ENCODE measurements at regions not wholly inside any gene's neighbourhood (a gene's known extent, or its start where the extent isn't known, plus 50 kb on each side); places are given as distances from the start of the nearest gene placed in this dataset.

DNA sequence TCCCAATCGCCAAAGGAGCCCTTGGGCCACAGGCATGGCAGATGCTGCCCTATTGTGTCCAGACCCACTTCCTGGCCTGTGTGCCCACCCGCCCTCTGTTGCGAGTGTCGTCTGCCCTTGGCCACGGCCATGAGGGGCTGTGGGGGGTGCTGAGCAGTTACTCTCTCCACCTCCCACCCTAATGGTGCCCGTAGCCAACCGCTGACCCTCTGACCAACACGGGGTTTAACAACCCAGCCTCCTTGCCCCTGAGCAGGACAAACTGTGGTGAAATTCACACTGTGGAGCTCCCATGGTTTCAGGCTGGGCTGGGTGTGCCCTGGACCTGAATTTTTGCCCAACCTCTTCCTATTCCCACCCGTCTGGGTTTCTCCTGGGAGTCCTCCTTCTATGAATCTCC lies 145.7 kb upstream of the HDAC4 start:
- Histone ChIP-seq H3K9ac (ENCODE audit: low read length) (no peak overlapping the region), H3K4me1 (ENCODE audit: insufficient read depth, low read length, severe bottlenecking) (no peaks in the 10 kb centered on the region), H4K20me1 (ENCODE audit: insufficient read depth, low read length) (no peaks in the 10 kb centered on the region), H3K36me3 (ENCODE audit: insufficient read depth, low read length) (no peaks in the 10 kb centered on the region), H3K79me2 (ENCODE audit: insufficient read depth, low read length) (no peaks in the 10 kb centered on the region), H3K4me2 (ENCODE audit: low read length) (no peak overlapping the region), H3K9me2 (ENCODE audit: low read depth, low read length) (no peaks in the 10 kb centered on the region), H3K27me3 (ENCODE audit: insufficient read depth, low read length) (no peaks in the 10 kb centered on the region; the same call in 1 of the 2 replicates), H3F3A (ENCODE audit: insufficient read depth, low read length) (no peaks in the 10 kb centered on the region), H3K27ac (ENCODE audit: low read depth, low read length, poor library complexity, severe bottlenecking) (no peak overlapping the region), H3K9me3 (ENCODE audit: low read length) (no peaks in the 10 kb centered on the region), H3K4me3 (ENCODE audit: low read depth, low read length, poor library complexity, severe bottlenecking) (no peak overlapping the region), H2AFZ (ENCODE audit: low read length) (no peak overlapping the region)
- TF ChIP-seq EZH2 (IDR thresholded peaks at IDR 0.05; ENCODE audit: borderline replicate concordance, low read length): no peak

DNA sequence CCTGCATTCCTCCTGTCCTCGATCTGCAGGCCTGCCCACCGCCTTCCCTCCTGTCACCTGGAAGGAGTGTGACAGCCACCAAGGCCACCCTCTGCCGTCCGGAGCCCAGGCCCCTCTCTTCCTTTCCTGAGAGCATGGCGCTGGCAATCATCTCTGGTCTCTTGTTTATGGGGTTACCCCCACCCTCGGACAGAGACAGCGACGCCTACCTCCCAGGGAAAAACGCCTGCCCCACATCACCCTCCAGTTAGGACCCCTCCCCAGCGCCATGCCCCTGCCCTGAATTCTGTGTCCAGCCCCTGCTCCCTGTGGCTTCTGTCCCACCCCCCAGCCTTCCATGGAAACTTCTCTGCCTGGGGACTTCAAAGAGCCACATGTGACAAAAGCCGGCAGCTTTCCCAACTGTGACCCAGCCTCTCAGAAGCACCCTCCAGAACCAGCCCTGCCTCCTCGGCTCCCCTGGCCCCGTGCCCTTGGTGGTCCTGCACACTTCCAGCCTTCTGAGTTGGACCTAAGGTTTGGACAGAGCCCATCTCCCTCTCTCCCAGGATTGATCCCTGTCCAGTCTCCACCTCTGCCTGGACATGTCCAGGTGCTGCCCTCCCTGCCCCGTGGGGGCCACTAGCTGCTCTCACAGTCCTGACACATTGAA lies 145.0 kb upstream of the HDAC4 start:
- Histone ChIP-seq H4K20me1 (ENCODE audit: insufficient read depth, low read length) (no peaks in the 10 kb centered on the region), H3K27me3 (ENCODE audit: insufficient read depth, low read length) (no peaks in the 10 kb centered on the region; the same call in 1 of the 2 replicates), H3F3A (ENCODE audit: insufficient read depth, low read length) (no peaks in the 10 kb centered on the region), H3K36me3 (ENCODE audit: insufficient read depth, low read length) (no peaks in the 10 kb centered on the region), H3K4me1 (ENCODE audit: insufficient read depth, low read length, severe bottlenecking) (no peaks in the 10 kb centered on the region), H3K9ac (ENCODE audit: low read length) (no peak overlapping the region), H3K9me2 (ENCODE audit: low read depth, low read length) (no peaks in the 10 kb centered on the region), H3K9me3 (ENCODE audit: low read length) (no peaks in the 10 kb centered on the region), H3K4me2 (ENCODE audit: low read length) (no peak overlapping the region), H3K79me2 (ENCODE audit: insufficient read depth, low read length) (no peaks in the 10 kb centered on the region), H2AFZ (ENCODE audit: low read length) (no peak overlapping the region), H3K27ac (ENCODE audit: low read depth, low read length, poor library complexity, severe bottlenecking) (no peak overlapping the region), H3K4me3 (ENCODE audit: low read depth, low read length, poor library complexity, severe bottlenecking) (no peak overlapping the region)
- TF ChIP-seq, protein P1, sequence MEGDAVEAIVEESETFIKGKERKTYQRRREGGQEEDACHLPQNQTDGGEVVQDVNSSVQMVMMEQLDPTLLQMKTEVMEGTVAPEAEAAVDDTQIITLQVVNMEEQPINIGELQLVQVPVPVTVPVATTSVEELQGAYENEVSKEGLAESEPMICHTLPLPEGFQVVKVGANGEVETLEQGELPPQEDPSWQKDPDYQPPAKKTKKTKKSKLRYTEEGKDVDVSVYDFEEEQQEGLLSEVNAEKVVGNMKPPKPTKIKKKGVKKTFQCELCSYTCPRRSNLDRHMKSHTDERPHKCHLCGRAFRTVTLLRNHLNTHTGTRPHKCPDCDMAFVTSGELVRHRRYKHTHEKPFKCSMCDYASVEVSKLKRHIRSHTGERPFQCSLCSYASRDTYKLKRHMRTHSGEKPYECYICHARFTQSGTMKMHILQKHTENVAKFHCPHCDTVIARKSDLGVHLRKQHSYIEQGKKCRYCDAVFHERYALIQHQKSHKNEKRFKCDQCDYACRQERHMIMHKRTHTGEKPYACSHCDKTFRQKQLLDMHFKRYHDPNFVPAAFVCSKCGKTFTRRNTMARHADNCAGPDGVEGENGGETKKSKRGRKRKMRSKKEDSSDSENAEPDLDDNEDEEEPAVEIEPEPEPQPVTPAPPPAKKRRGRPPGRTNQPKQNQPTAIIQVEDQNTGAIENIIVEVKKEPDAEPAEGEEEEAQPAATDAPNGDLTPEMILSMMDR (IDR thresholded peaks at IDR 0.05; ENCODE audit: low read length): no peak
- TF ChIP-seq EZH2 (IDR thresholded peaks at IDR 0.05; ENCODE audit: borderline replicate concordance, low read length): no peak

DNA sequence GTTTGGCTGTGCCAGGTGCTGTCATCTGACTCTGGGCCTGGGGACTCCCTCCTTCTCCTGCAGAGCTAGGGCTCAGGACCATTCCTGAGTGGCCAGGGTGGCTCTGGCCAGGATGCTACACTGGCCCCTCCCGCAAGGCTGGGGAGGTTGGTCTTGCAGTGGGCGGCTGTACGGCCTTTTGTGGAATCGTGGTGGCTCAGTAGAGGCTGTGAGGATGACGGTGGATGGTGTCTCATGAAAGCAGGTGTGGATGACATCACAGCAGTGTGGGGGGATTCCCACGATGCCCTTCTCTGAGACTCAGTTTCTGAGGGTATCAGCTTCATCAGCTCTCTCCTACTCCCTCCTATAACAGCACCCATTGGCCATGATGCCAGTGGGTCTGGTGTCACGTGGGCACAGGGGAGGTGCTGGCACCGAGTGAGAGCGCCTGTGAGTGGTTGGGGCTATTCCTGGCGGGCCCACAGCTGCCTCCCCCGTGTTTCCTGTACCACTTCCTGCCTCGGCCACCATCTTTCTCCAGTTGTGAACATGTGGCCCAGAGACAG lies 144.2 kb upstream of the HDAC4 start:
- H3K4me2 ChIP-seq (ENCODE audit: low read length): no peak overlapping the region
- no peaks in the 10 kb centered on the region; the same call in 1 of the 2 replicates for H3K27me3 ChIP-seq (ENCODE audit: insufficient read depth, low read length)
- no peaks in the 10 kb centered on the region for H3K4me1 ChIP-seq (ENCODE audit: insufficient read depth, low read length, severe bottlenecking)
- no peak overlapping the region for H3K9ac ChIP-seq (ENCODE audit: low read length)
- no peaks in the 10 kb centered on the region for H3K36me3 ChIP-seq (ENCODE audit: insufficient read depth, low read length)
- H3K9me2 ChIP-seq (ENCODE audit: low read depth, low read length): no peaks in the 10 kb centered on the region
- TF ChIP-seq, protein P1 (IDR thresholded peaks at IDR 0.05; ENCODE audit: low read length): no peak
- TF ChIP-seq EZH2 (IDR thresholded peaks at IDR 0.05; ENCODE audit: borderline replicate concordance, low read length): no peak
- no peak overlapping the region for H3K27ac ChIP-seq (ENCODE audit: low read depth, low read length, poor library complexity, severe bottlenecking)
- no peaks in the 10 kb centered on the region for H4K20me1 ChIP-seq (ENCODE audit: insufficient read depth, low read length)
- H3K9me3 ChIP-seq (ENCODE audit: low read length): no peaks in the 10 kb centered on the region
- no peak overlapping the region for H2AFZ ChIP-seq (ENCODE audit: low read length)
- H3K4me3 ChIP-seq (ENCODE audit: low read depth, low read length, poor library complexity, severe bottlenecking): no peak overlapping the region
- H3F3A ChIP-seq (ENCODE audit: insufficient read depth, low read length): no peaks in the 10 kb centered on the region
- no peaks in the 10 kb centered on the region for H3K79me2 ChIP-seq (ENCODE audit: insufficient read depth, low read length)

All from OCI-LY1 (cell line).